HepG2 (cell line): ENCODE measurements at regions not wholly inside any gene's neighbourhood (a gene's known extent, or its start where the extent isn't known, plus 50 kb on each side); places are given as distances from the start of the nearest gene placed in this dataset.
A peak's percentile ranks its signal among the peaks of the same experiment; 100 is the strongest.

Source experiments
- FLYWCH1 ChIP-seq: sonication (generic); formaldehyde crosslinking; IDR thresholded peaks from 2 replicates; pipeline ENCODE4 v1.8.1; 2023; ENCODE audit warnings: mild to moderate bottlenecking, missing genetic modification reagents
- GTF3A ChIP-seq: sonication (generic); formaldehyde crosslinking; conservative IDR thresholded peaks from 2 replicates; pipeline ENCODE4 v1.4.0; 2020; ENCODE audit warnings: mild to moderate bottlenecking, missing genetic modification reagents
- MEIS2 ChIP-seq: sonication (generic); formaldehyde crosslinking; IDR thresholded peaks from 2 replicates; pipeline ENCODE4 v1.9.0; 2021; ENCODE audit warnings: mild to moderate bottlenecking, missing genetic modification reagents
- MTF1 ChIP-seq: sonication (generic); formaldehyde crosslinking; IDR thresholded peaks from 2 replicates; pipeline ENCODE4 v1.5.0; 2020; ENCODE audit warnings: missing genetic modification reagents
- NAIF1 ChIP-seq: sonication (generic); formaldehyde crosslinking; IDR thresholded peaks from 2 replicates; pipeline ENCODE4 v1.5.0; 2020; ENCODE audit warnings: mild to moderate bottlenecking, missing genetic modification reagents, borderline replicate concordance
- NFE2L2 ChIP-seq: fragments of 150-350 bp; IDR thresholded peaks from 2 replicates; pipeline ENCODE4 v1.6.1; 2014; ENCODE audit warnings: low read length
- RXRB ChIP-seq: IDR thresholded peaks from 2 replicates; pipeline ENCODE4 v1.6.1; 2016; ENCODE audit warnings: borderline replicate concordance, missing genetic modification reagents, missing compliant biosample characterization
- ZNF713 ChIP-seq: sonication (generic); formaldehyde crosslinking; IDR thresholded peaks from 2 replicates; pipeline ENCODE4 v1.4.0; 2020; ENCODE audit warnings: mild to moderate bottlenecking, missing genetic modification reagents
- TF ChIP-seq, protein P1 (sequence below): sonication (generic); formaldehyde crosslinking; IDR thresholded peaks from 2 replicates; pipeline ENCODE4 v1.4.0; 2020; ENCODE audit warnings: missing genetic modification reagents, low read depth, mild to moderate bottlenecking, borderline replicate concordance
- TF ChIP-seq, protein P2 (sequence below): sonication (generic); formaldehyde crosslinking; IDR thresholded peaks from 2 replicates; pipeline ENCODE4 v1.5.0; 2020; ENCODE audit warnings: mild to moderate bottlenecking, missing genetic modification reagents, borderline replicate concordance
- TF ChIP-seq, protein P3 (sequence below): sonication (generic); formaldehyde crosslinking; IDR thresholded peaks from 2 replicates; pipeline ENCODE4 v1.8.0; 2022; ENCODE audit warnings: mild to moderate bottlenecking, missing genetic modification reagents; ENCODE audit not compliant: insufficient replicate concordance

DNA sequence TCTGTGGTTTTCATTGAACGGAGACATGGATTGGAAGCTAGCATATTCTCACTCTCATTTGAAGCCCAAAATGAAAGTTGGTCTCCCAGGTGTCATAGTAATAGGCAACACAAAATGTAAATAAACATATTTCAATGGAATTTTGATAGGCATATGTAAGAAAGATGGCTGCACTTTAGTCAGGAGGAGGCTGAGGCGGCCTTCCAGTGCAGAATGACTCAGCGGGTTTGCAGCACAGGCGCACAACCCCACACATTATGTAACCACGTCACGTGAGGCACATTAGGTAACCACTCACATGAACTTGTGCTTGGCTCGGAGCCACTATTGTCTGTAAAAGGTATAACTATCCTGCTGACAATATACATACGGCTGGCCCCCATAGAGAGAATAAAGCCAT, 381.7 kb downstream of the GPAT3 start (continued):
- TF ChIP-seq, protein P1, sequence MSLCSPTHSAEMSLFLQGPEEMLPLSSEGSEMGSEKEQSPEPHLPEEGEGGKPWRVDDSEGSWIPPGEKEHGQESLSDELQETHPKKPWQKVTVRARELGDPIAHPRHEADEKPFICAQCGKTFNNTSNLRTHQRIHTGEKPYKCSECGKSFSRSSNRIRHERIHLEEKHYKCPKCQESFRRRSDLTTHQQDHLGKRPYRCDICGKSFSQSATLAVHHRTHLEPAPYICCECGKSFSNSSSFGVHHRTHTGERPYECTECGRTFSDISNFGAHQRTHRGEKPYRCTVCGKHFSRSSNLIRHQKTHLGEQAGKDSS, result no peak
- TF ChIP-seq MTF1 (CRISPR knock-in tag) (no peak), NAIF1 (CRISPR knock-in tag) (no peak), FLYWCH1 (no peak), GTF3A (CRISPR knock-in tag) (no peak), MEIS2 (CRISPR knock-in tag) (no peak), ZNF713 (CRISPR knock-in tag) (no peak), NFE2L2 (peak; percentile 59; the same call in 1 of the 2 replicates), RXRB (no peak)
- TF ChIP-seq, protein P2, sequence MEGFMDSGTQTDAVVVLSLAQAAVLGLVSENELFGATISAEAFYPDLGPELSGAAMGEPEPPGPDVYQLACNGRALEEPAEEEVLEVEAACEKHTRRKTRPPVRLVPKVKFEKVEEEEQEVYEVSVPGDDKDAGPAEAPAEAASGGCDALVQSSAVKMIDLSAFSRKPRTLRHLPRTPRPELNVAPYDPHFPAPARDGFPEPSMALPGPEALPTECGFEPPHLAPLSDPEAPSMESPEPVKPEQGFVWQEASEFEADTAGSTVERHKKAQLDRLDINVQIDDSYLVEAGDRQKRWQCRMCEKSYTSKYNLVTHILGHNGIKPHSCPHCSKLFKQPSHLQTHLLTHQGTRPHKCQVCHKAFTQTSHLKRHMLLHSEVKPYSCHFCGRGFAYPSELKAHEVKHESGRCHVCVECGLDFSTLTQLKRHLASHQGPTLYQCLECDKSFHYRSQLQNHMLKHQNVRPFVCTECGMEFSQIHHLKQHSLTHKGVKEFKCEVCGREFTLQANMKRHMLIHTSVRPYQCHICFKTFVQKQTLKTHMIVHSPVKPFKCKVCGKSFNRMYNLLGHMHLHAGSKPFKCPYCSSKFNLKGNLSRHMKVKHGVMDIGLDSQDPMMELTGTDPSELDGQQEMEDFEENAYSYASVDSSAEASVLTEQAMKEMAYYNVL (CRISPR knock-in tag), result no peak
- TF ChIP-seq, protein P3, sequence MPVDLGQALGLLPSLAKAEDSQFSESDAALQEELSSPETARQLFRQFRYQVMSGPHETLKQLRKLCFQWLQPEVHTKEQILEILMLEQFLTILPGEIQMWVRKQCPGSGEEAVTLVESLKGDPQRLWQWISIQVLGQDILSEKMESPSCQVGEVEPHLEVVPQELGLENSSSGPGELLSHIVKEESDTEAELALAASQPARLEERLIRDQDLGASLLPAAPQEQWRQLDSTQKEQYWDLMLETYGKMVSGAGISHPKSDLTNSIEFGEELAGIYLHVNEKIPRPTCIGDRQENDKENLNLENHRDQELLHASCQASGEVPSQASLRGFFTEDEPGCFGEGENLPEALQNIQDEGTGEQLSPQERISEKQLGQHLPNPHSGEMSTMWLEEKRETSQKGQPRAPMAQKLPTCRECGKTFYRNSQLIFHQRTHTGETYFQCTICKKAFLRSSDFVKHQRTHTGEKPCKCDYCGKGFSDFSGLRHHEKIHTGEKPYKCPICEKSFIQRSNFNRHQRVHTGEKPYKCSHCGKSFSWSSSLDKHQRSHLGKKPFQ (CRISPR knock-in tag), result no peak
